ENCODE measurements at regions not wholly inside any gene's neighbourhood (a gene's known extent, or its start where the extent isn't known, plus 50 kb on each side); places are given as distances from the start of the nearest gene placed in this dataset.
"Not testable (repeated sequence)": the region's sequence is repeated elsewhere in the genome, so short reads cannot be mapped to it uniquely, and the experiment has no call there.

DNA sequence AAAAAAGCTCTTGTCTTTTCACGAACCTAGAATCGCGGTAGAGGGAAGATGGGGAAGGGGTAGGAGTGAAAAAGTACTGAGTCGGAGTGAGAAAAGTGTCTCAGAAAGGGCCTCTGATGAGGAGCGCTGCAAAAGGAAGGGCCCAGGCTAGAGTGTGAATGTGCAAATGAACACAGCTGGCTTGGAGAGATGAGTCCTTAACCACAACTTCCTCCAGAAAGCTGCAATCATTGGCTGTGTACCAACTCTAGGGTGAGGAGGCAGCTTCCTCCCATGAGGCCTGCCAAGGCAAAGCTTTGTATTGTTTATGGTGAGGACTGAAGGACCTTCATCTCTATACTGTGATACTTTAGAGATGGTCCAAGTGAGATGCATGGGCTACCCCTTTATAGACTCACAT, 566.9 kb upstream of the ANO5 start:
- DNase-seq: no peak

DNA sequence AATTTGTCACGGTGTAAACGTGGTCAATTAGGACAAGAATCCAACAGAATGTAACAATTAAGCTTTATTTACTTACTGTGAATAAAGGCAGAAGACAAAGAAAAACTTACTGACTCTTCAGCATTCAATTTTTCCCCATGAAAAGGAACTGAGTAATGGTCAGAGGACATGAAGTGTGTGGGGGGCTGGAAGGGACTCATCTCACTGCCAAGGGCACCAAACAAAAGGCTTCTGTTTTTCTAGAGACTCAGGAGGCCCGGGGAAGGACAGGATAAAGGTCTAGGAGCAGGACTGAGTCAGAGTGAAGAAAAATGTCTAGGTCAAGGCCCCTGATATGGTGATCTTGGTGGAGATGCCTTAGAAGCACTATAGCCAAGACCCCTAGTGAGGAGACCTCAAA, 564.2 kb upstream of the ANO5 start:
- DNase-seq: no peak

DNA sequence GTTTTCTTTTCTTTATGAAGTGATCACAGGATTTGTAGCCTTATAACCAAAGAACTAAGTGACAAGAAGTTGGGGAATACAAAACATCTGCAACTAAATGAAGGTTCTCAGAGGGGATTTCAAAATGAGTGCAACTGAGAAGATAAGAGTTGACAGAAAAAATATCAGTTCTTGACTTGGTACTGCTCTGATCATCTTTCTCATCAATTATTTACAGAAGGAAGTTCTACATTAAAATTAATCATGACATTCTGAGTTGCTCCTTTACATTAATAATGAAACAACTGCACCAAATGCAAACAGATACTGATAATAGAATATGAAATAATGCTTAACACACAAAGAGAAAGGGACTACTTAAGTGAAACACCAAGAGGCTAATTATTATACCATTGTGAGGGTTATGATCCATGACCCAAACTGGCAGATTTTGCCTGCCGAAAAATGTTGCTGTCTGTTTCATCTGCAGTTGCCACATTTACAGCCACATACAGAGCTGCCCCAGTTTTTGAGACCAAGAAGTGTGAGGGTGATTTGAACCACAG, 561.9 kb upstream of the ANO5 start:
- no peak for DNase-seq

DNA sequence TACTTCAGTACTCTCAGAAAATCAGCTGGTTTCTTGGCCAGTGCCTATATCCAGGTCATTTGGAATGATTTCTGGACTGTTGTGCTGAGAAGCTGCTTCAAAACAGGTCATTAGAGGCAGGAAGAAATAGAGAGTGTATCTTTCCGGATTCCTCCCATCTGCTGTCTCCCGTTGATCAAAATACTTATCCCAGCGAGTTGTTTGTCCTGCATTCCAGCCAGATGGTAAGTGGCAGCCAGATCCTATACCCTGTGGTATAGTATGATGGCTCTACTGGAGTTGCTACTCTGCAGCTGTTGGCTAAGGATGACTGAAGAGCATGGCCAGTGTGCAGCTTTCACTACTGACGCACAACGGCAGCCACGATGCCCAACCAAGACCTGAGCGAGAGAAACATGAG, 560.9 kb upstream of the ANO5 start:
- DNase-seq: peak in 2 of 3 donors; percentile 24 to 28

DNA sequence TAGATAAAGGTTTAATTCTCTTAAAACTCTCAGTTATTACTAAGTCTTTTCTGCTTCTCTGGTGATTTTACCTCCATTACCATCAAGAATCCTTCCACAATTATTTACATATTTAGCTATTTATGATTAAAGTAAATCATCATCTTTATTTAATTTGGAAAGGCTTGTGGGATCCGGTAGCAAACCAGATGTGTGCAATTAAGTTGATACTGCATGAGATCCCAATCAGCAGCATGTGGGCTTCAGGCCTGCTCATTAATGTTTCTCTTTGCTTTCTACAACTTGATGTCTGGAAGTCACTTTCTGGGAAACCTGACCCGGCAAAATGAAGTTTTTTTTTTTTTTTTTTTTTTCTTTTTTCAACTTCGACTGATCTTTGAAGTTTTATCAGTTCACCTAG, 558.4 kb upstream of the ANO5 start:
- DNase-seq: no peak

DNA sequence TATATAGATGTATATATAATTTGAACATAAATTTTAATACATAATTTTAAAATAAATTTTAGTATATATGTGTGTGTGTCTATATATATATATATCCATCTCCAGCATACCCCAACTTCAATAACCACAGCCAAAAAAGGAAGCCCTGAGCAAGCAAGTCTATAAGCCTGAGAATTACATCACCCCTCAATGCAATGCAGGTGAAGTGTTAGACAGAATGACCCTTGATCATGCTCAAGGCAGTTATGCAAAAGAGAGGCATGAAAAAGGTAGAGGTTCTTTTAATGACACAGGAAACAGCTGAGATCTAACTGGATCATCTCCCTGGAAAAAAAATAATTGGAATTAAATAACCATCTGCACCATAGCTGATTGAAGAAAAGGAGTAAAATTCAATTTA, 557.9 kb upstream of the ANO5 start:
- DNase-seq: no peak

DNA sequence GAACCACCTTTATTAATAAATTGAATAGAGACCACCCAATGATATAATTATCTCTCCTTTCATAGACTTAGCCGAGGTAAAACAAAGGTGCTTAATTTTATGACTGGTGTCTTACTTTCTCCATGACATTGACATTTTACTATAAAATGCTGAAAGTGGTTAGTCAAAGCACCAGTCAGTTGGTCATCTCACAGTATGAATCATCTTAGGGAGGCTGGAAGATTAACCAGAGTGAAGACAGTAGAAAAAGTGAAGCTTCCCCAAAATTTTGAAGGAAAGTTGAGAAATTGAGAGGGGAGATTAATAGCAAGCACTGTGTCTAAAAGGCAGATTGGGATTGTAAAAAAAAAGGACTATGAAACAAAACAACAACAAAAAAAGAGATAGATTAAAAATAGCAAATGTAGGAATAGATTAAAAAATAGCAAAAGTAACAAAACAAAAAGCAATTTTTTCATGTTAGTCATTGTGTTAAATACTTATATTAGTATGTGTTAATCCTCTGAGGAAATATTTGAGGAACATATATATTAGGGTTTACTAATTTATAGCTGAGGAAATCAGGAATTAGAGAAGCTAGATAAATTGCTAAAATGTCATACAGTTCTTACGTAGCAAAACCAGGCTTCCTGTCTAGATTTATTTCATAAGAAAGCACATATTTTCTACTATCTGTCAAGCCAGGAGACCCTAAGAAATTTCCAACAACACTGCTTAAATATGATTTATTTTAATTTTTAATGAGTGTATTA, 557.3 kb upstream of the ANO5 start:
- no peak for DNase-seq

DNA sequence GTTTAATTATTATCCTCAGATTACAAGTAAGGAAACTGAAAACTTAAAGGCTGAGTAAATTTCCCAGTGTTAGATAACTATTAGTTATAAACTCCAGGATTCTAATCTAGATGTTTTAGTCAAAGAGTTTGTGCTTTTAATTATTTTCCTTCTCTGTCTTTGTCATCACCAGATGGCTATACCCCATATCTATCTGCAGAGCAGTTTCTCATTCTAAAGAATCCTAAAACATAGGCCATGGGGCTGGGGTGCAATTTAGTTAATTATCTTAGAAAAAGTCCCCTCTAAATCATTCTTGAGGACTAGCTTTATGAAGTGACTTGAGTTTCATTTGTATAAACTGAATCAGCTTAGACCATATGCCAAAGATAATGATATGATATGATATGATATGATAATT, 556.3 kb upstream of the ANO5 start:
- DNase-seq: no peak

DNA sequence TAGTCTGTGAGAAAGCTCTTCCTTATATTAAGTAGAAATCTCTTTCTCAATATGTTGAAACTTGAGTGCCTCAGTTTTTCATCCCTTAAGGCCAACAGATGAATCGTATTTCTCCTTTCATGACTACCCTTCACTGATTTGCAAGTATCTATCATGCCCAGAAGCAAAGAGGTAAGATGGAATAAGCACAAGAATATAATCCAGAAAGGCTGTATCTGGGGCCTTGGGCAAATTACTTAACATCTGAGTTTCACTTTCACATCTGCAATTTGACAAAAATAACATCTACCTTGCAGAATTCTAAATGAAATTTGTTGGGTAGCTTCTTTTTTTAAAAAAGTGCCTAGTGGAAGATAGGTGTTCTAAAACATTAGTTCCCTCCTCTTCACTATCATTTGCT, 552.4 kb upstream of the ANO5 start:
- no peak for DNase-seq

DNA sequence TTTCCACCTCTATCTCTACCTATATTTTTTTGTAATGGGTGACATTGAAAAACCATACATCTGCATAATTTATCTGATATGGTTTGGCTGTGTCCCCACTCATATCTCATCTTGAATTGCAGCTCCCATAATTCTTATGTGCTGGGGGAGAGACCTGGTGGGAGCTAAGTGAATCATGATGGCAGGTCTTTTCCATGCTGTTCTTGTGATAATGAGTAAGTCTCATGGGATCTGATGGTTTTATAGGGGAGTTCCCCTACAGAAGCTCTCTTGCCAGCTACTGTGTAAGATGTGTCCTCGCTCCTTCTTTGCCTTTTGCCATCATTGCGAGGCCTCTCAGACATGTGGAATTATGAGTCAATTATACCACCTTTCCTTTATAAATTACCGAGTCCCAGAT, 551.0 kb upstream of the ANO5 start:
- DNase-seq: no peak

DNA sequence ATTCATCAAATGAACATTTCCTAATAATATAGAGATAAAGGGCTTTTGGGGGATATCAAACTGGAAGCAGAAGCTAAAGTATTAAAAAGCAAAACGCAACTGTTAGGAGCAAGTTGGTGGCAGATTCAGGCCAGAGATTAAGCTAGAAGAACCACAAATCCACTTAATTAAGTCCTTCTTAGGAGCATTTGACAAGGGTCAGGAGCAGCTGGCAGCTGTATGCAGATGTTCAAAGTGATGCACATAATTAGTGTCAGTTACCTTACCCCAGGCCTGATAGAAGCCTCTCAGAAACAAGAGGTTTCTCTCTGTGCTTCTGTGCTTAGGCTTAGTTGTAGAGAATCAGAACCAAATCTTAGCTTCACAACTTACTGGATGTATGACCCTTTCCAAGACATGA, 546.5 kb upstream of the ANO5 start:
- DNase-seq: no peak

DNA sequence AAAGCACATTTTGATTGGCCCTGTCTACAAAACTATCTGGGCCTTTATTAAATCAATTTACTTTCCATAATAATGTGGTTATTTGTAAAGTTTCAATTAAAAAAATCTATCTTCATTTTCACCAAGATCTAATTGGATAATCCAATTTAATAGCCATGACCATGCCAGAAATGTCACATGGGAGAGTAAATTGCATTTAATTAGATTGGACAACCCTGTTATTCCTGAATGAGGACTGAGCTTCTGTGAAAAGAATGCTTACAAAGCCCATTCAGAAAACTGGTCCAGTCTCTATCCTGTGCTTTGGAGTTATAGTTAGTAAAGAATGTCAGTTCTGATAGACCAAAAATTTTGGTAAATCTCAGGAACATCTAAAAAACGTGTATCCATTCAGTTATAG, 541.9 kb upstream of the ANO5 start:
- no peak for DNase-seq

DNA sequence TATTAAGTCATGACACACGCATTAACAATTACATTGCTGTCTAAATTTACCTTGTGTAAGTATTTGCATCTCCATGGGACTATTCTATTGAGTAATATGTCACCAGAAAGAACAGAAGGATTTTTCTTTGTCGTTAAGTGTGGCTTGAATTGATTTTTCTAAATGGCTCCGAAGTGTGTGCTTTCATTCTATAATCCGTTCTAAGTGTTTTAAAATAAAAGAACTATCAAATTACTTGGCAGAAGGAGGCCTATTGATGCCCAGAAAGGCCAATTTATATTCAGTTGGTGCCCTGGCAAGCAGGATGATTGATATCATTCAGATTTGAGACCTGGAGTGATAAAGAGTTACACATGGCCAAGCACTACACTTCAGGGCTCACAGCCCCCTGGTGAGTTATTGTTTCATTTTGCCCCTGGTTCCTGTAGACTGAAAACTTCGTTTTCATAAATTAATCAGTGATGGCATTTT, 538.9 kb upstream of the ANO5 start:
- DNase-seq: no peak

DNA sequence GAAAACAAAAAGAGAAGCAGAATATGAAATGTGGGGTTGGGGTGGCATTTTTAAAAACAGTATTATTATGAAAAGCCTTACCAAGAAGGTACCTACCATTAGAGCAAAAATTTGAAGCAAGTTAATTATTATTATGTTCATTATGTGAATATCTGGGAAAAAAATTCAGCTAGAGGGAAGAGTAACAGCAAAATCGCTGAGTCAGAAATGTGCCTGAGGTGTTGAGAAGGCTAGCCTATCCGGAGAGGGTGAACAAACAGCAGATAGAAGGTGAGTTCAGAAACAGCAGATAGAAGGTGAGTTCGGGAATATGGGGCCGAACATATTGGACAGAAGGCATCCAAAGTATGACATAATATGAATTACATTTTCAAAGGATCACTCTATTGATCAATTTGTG, 536.8 kb upstream of the ANO5 start:
- no peak for DNase-seq

DNA sequence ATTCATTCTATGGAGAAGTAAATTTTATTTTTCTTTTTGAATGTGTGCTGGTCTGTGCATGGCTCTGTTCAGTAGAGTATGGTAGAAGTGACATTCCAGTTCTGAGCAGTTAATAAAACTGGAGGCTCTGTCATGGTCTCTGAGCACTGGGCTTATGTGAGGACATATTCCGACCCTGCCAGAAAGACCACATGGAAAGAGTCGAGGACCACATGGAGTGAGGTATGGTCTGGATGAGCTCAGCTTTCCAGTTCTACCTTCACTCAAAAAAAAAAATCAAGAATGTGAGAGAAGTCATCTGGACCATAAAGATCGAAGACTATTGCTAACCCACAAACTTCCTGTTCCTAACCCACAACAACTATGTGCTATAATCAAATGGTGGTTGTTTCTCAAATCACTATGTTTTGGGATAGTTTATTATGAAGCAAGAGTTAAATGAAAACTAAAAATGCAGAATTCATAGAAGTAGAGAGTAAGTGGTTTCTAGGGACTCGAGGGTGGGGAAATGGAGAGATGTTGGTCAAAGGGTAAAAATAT, 534.2 kb upstream of the ANO5 start:
- no peak for DNase-seq

DNA sequence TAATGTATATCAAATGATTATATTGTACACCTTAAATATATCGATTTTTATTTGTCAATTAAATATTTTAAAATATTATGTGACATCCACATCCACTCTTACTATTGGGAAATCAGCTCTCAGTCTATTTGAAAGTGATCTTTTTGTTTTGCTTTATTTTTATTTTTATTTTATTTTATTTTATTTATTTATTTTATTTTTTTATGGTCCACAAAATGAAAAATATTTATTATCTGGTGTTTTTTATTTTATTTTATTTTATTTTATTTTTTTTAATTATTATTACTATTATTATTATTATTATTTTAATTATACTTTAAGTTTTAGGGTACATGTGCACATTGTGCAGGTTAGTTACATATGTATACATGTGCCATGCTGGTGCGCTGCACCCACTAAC, 533.5 kb upstream of the ANO5 start:
- not testable (repeated sequence) for DNase-seq

DNA sequence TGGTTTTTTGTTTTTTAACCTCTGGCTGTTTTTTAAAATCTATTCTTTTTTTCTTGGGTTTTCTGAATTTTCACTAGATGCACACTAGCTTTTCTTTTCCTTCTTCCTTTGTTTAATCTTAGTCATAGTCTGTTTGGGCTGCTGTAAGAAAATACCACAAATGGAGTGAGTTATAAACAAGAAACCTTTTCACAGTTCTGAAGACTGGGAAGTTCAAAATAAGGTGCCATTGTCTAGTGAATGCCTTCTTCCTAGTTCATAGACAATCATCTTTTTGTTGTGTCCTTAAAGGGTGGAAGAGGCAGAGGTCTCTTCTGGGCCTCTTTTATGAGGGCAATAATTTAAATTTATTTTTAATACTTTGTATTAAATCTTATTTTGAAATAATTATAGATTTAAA, 532.9 kb upstream of the ANO5 start:
- no peak for DNase-seq

DNA sequence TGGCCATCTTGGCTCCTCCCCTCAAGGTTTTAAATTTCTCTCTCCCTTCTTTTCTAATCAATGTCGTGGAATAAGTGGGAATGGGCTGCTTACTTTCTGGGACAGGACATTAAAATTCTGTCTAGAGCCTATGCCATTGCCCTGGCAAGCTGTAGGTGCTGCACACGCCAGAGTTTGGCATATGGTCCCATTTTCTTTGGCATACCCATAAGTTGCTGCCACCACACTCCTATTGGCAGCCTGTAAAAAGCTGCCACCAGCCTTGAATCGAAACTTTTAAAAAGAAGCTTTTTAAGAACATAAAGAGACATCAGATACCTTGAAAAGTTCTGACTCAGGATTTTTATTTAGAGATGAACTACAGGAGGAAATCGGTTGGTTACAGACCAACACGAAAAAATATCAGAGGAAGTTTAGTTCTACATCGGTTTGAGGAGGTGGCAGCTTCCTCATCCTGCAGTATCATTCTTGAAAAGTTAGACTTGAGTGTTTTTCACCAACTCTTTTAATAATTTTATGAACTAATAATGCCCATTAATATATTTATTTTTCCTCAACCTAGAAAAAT, 517.8 kb upstream of the ANO5 start:
- DNase-seq: no peak

DNA sequence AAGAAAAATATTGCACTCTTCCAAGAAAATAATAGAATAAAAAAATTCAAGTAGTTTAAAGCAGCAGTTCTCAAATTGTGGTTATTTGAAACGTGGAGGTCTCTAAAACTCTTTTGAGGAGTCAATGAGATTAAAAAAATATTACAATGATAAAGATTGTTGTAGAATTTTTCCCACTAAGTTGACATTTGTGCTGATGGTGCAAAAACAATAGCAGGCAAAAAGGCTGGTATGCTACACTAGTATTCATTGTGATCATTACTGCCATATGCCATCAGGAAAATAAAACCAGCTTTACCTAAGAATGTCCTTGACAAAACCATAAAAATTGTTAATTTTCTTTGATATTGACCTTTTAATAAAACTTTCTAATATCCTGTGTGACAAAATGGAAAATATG, 505.2 kb upstream of the ANO5 start:
- no peak for DNase-seq

DNA sequence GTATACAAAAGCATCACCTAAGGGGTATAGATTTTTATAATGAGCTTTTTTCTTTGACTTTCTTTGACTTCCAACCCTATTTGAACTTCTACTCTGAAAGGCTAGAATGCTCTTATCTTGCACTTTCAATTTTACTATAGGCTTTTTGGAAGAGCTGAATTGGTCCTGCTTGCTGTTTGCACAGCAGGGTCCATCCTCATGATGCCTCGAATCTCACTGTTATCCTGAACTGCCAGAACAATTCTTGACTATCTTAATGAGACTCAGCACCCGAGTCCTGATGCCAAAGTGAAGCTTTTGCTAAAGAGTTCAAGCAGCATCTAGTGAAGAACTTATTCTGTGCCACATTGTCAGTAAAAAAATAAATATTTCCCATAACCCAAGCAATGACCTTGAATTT, 488.3 kb upstream of the ANO5 start:
- DNase-seq: no peak

DNA sequence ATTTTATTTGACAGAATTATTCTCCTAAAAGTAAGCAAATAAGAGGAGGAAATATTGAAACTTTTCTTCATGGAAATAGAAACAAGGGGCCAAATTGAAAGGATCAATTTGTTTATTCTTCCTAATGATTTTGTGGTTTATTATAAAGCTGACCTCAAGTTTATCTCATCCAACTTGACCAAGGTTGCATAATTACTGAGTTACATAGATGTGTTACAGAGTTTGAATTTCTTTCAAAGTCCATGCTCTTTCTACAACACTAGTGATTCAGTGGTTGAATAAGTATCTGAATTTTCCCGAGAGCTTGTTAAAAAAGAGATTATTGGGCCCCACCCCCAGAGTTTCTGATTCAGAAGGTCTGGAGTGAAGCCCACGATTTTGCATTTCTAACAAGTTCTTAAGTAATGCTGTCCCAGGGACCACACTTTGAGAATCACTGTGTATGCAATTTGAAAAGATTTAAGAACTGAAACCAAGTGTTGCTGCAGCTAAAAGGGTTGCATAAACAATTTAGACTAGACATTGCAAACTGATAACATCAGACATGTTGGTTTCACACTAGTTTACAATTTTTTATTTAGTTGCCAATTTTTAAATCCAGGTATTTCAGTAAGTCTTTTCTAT, 485.7 kb upstream of the ANO5 start:
- no peak for DNase-seq

DNA sequence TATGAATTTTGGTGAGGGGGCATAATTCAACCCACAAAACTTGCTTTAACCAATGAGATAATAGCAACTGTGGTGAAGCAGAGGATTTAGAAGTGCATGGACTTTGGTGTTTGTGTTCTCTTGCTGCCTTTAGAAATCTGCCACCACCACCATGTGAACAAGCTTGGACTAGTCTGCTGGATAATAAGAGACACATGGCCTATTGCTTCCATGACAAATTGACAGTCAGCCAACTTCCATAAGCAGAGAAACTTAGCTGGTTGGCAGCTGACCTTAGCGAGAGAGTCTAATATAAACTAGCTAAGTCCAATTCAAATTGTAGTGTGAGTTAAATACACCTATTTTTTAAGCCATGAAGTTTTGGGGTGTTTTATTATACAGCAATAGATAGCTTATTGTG, 482.1 kb upstream of the ANO5 start:
- DNase-seq: peak; percentile 21 to 47 (median 23)

DNA sequence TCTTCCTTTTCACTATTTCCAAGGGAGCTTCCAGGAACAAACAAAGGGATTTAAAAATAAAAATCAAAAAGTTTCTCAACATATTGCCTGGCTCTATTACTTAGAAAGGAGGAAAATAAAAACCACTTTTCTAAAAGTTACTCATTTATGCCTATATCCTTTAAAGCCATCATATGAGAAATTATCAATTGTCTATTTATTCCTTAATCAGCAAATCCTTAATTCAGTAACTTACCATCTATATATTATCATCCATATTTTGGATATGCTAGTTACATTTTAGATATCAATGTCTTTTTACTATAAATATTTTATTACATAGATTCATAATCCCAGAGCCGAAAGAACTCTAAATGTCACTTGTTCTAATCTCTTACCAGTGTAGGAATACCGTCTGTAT, 481.5 kb upstream of the ANO5 start:
- DNase-seq: no peak
